AG10803 (cell line): ENCODE measurements at regions not wholly inside any gene's neighbourhood (a gene's known extent, or its start where the extent isn't known, plus 50 kb on each side); places are given as distances from the start of the nearest gene placed in this dataset.

Experiments used
- DNase-seq: peaks from one replicate; pipeline ENCODE4 v3.0.0; 2010; ENCODE audit warnings: low read depth
- H3K4me3 ChIP-seq: 2 replicates; pipeline ENCODE4 v1.5.1; 2011; ENCODE audit warnings: mild to moderate bottlenecking, low read length, control low read depth
- TF ChIP-seq, protein P1 (sequence below): conservative IDR thresholded peaks from 2 replicates; pipeline ENCODE4 v1.5.1; 2011; ENCODE audit warnings: mild to moderate bottlenecking, low read length, control low read depth, inconsistent platforms

DNA sequence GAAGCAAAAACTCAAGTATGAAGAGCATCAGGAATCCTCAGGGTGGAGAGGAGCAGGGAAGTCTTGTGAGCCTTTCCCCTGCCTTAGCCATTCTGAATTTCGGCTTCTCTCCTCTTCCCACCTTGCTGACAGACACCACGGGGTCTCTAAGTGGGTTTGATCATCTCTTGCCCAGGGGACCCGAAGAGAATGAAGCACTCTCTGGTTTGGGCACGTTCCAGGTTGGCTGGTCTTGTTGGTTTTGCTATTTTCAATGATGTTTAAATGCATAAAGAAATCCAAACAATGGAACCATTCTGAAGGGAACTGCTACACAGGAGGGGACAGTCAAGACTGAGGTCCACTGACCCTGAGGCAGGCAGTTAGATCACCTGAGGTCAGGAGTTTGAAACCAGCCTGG lies 131.7 kb downstream of the PXDC1 start:
- TF ChIP-seq, protein P1, sequence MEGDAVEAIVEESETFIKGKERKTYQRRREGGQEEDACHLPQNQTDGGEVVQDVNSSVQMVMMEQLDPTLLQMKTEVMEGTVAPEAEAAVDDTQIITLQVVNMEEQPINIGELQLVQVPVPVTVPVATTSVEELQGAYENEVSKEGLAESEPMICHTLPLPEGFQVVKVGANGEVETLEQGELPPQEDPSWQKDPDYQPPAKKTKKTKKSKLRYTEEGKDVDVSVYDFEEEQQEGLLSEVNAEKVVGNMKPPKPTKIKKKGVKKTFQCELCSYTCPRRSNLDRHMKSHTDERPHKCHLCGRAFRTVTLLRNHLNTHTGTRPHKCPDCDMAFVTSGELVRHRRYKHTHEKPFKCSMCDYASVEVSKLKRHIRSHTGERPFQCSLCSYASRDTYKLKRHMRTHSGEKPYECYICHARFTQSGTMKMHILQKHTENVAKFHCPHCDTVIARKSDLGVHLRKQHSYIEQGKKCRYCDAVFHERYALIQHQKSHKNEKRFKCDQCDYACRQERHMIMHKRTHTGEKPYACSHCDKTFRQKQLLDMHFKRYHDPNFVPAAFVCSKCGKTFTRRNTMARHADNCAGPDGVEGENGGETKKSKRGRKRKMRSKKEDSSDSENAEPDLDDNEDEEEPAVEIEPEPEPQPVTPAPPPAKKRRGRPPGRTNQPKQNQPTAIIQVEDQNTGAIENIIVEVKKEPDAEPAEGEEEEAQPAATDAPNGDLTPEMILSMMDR, result no peak
- no peak for DNase-seq
- H3K4me3 ChIP-seq, result no peak overlapping the region

DNA sequence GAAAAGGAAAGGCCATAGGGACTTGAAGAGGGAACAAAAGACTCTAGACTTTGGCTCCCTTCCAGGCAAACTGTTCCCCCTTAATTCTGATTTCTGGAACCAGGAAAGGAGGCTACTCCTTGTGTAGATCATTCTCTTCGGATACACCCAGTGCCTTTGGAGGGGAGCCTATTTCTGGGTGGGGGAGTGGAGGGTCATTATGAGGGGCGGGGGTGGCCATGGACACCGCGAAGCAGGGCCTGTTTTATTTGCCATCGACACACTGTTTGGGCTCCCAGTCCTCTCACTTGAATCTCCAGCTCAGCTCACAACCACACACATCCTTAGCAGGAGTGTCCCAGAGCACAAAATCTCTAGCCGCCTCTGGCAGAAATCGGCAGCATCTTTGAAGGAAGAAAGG lies 132.3 kb downstream of the PXDC1 start:
- DNase-seq, result no peak
- TF ChIP-seq, protein P1, result no peak
- no peak overlapping the region for H3K4me3 ChIP-seq

DNA sequence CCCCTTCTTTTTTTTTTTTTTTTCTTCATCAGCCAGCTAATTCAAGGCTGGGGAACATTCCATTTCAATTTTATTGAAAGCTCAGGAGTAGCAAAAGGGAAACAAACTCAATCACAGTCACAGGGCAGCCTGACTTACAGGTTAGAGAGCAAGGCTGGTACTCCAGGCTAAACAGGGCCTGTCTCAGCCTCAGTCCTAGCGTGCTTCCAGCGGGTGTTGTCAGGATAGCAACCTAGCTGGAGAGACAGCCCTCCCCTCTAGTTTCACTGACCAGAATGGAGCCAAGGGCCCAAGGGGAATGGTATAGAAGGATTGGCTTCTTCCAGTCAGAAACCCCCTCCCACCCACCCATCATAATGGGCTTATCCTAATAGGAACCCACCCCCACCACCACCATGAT lies 132.9 kb downstream of the PXDC1 start:
- no peak overlapping the region for H3K4me3 ChIP-seq
- TF ChIP-seq, protein P1, result no peak
- no peak for DNase-seq

DNA sequence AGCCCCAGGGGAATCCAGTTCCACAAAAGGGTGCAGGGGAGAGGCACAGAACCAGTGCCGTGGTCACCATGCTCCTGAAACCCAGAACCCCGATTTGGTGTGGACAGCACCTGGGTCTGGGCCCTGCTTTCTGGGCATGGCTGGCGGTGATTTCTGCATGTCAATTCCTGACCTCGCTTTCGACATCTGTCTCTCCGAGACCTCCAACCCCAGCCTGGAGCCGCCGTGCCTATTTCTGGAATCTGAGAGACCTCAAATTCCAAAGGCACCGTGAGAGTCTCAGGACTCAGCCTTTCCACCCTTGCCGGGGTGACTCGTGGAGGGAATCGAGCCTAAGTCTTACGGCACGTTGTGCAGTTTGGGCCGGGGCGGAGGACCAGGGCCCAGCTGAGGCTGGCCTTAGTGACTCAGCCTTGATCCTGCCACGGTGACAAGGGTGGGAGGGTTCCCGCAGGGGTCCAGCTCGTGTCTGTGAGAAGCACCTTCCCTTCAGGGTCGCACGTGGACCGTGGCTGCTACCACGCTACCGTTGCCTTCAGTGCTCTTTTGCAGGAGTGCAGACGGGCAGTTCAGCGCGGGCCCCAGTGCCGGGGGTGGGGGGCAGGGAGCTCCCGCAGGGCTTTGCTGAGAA lies 133.7 kb downstream of the PXDC1 start:
- DNase-seq, result no peak
- no peak overlapping the region for H3K4me3 ChIP-seq
- TF ChIP-seq, protein P1, result no peak

DNA sequence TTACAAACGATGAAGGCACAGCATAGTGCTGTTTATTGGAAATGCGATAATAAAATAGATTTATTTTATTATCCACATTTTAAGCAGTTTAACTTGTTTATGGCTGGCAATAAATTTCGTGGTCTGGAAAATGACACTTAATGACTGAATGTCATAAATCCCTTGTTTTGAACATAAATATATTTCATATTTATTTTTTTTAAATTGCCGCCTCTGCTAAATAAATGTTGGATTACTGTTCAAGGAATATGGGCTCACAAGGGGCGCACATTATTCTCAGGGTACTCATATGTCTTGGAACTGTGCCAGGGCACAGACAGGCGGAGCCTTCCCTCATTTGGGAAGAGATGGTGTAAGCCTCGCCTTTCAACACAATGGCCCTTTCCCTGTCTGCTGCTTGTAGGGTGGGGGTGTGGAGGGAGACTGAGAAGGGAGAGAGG lies 134.3 kb downstream of the PXDC1 start:
- no peak overlapping the region for H3K4me3 ChIP-seq
- TF ChIP-seq, protein P1, result no peak
- DNase-seq, result no peak

DNA sequence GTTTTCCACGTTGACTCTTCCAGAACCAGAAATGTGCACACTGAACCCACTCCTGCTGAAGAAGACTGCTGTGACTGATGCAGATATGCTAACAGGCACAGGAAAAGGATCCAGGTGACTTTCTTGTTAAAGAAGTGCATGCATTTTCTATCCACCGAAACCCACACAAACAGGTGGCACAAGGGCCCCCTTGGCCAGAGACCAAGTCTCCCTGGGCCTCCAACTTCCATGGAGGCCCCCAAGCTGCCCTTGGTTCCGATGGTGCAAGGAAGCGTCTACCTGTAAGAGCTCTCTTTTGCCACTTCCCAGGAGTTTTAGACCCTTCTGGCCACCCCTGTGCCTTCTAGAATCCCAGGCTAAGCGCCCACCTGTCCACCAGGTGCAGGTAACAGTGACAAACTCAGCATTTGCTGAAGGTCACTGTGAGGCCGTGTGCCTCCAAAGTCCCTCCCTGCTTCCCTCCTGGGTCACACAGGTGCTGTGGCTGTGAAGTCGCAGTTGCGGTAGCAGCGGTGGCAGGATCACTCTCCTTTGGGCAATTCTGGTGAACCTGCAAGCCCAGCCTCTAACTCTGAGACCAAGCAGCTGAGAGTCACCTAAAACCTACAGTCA lies 134.8 kb downstream of the PXDC1 start:
- DNase-seq, result no peak
- TF ChIP-seq, protein P1, result no peak
- no peak overlapping the region for H3K4me3 ChIP-seq
